ENCODE measurements at regions not wholly inside any gene's neighbourhood (a gene's known extent, or its start where the extent isn't known, plus 50 kb on each side); places are given as distances from the start of the nearest gene placed in this dataset.
A peak's percentile ranks its signal among the peaks of the same experiment; 100 is the strongest.

- H3K79me2 ChIP-seq (ENCODE audit: control insufficient read depth, insufficient read depth, low read length), result no peaks in the 10 kb centered on the region
- dilution Hi-C loops (cut with MboI; ENCODE audit: extremely low pct_ligation_motif_present, low sequenced_read_pairs), result no loop called here
- BruUV-seq (replicated peaks), result no TSS peak
- FAIRE-seq, result no peak
- H3K4me1 ChIP-seq (ENCODE audit: control insufficient read depth, extremely low read depth, insufficient read depth, low read length), result no peaks in the 10 kb centered on the region
- no peaks in the 10 kb centered on the region for H4K20me1 ChIP-seq (replicated peaks; ENCODE audit: control insufficient read depth, extremely low read depth, insufficient read depth, low read length)
- no peak overlapping the region for H2AFZ ChIP-seq (ENCODE audit: low read depth, low read length)
- no peak overlapping the region for H3K4me2 ChIP-seq (ENCODE audit: insufficient read depth, low read length)
- no peak overlapping the region for H3K27ac ChIP-seq (ENCODE audit: insufficient read depth, low read depth, low read length)
- no peak overlapping the region for H3K4me3 ChIP-seq (replicated peaks in 1 of 3; ENCODE audit: insufficient read depth in 1 of 3, low read depth in 1 of 3, low read length in 3 of 3)
- ChIA-PET POLR2A (no interaction called here), CTCF (no interaction called here)
- TF ChIP-seq GATA2 (IDR thresholded peaks at IDR 0.05; ENCODE audit: insufficient read depth, insufficient read length, low read depth, low read length) (no peak), MYC (IDR thresholded peaks at IDR 0.05; ENCODE audit: low read depth, low read length) (no peak), JUN (IDR thresholded peaks at IDR 0.05; ENCODE audit: borderline replicate concordance, insufficient read depth, insufficient read length, low read depth) (peak; percentile 16)
- no peaks in the 10 kb centered on the region for H3K9me3 ChIP-seq (replicated peaks; ENCODE audit: control insufficient read depth, insufficient read depth, low read length)
- DNase-seq (ENCODE audit: low read depth, low spot score), result no peak
- H3K9ac ChIP-seq (replicated peaks; ENCODE audit: extremely low read depth, insufficient read depth, low read length), result no peak overlapping the region
- intact Hi-C loops (cut with micrococcal nuclease), result no loop called here
- no peaks in the 10 kb centered on the region for H3K9me1 ChIP-seq (replicated peaks; ENCODE audit: control insufficient read depth, extremely low read depth, insufficient read depth, low read length)
- no peaks in the 10 kb centered on the region for H3K27me3 ChIP-seq (ENCODE audit: control insufficient read depth in 2 of 2, insufficient read depth in 2 of 2, low read length in 2 of 2)
- no peaks in the 10 kb centered on the region for H3K36me3 ChIP-seq (ENCODE audit: control insufficient read depth in 2 of 2, extremely low read depth in 1 of 2, insufficient read depth in 2 of 2, low read length in 2 of 2)
Measured at GRCh38 chr9:27771803-27772545, 198.7 kb upstream of the C9orf72 start.

- dilution Hi-C loops (cut with MboI; ENCODE audit: extremely low pct_ligation_motif_present, low sequenced_read_pairs), result no loop called here
- no peak overlapping the region for H3K4me2 ChIP-seq (ENCODE audit: insufficient read depth, low read length)
- no peaks in the 10 kb centered on the region for H3K79me2 ChIP-seq (ENCODE audit: control insufficient read depth, insufficient read depth, low read length)
- POLR2A ChIA-PET, result no interaction called here
- H3K9ac ChIP-seq (replicated peaks; ENCODE audit: extremely low read depth, insufficient read depth, low read length), result no peak overlapping the region
- intact Hi-C loops (cut with micrococcal nuclease), result no loop called here
- DNase-seq (ENCODE audit: low read depth, low spot score), result no peak
- no peaks in the 10 kb centered on the region for H4K20me1 ChIP-seq (replicated peaks; ENCODE audit: control insufficient read depth, extremely low read depth, insufficient read depth, low read length)
- TF ChIP-seq JUN (IDR thresholded peaks at IDR 0.05; ENCODE audit: borderline replicate concordance, insufficient read depth, insufficient read length, low read depth) (no peak), MYC (IDR thresholded peaks at IDR 0.05; ENCODE audit: low read depth, low read length) (no peak), POLR2AphosphoS5 (IDR thresholded peaks at IDR 0.05; ENCODE audit: insufficient read depth, low read depth, low read length) (no peak)
- FAIRE-seq, result no peak
- no peaks in the 10 kb centered on the region for H3K36me3 ChIP-seq (ENCODE audit: control insufficient read depth in 2 of 2, extremely low read depth in 1 of 2, insufficient read depth in 2 of 2, low read length in 2 of 2)
- no peaks in the 10 kb centered on the region for H3K9me3 ChIP-seq (replicated peaks; ENCODE audit: control insufficient read depth, insufficient read depth, low read length)
- no peak overlapping the region for H2AFZ ChIP-seq (ENCODE audit: low read depth, low read length)
- H3K27ac ChIP-seq (ENCODE audit: insufficient read depth, low read depth, low read length), result no peak overlapping the region
- no peak overlapping the region for H3K4me3 ChIP-seq (replicated peaks in 1 of 3; ENCODE audit: insufficient read depth in 1 of 3, low read depth in 1 of 3, low read length in 3 of 3)
- no TSS peak for BruUV-seq (replicated peaks)
- CTCF ChIA-PET, result no interaction called here
- H3K27me3 ChIP-seq (ENCODE audit: control insufficient read depth in 2 of 2, insufficient read depth in 2 of 2, low read length in 2 of 2), result no peaks in the 10 kb centered on the region
- no peaks in the 10 kb centered on the region for H3K4me1 ChIP-seq (ENCODE audit: control insufficient read depth, extremely low read depth, insufficient read depth, low read length)
- H3K9me1 ChIP-seq (replicated peaks; ENCODE audit: control insufficient read depth, extremely low read depth, insufficient read depth, low read length), result no peaks in the 10 kb centered on the region
Measured at GRCh38 chr9:27784847-27785713, 211.8 kb upstream of the C9orf72 start.
